Glutamatergic neuron (in vitro differentiated cells): ENCODE measurements at regions not wholly inside any gene's neighbourhood (a gene's known extent, or its start where the extent isn't known, plus 50 kb on each side); places are given as distances from the start of the nearest gene placed in this dataset.

Experiments used
- DNase-seq: peaks from one replicate; pipeline ENCODE4 v3.0.0; 2022
- H3K27ac Mint-ChIP-seq: one replicate; pipeline ENCODE4 v1.8.0; 2020; ENCODE audit warnings: mild to moderate bottlenecking, mixed read lengths, inconsistent platforms; ENCODE audit not compliant: unreplicated experiment
- H3K27me3 Mint-ChIP-seq: one replicate; pipeline ENCODE4 v1.8.0; 2020; ENCODE audit warnings: mild to moderate bottlenecking, moderate library complexity, mixed read lengths, inconsistent platforms; ENCODE audit not compliant: unreplicated experiment
- H3K36me3 Mint-ChIP-seq: one replicate; pipeline ENCODE4 v1.8.0; 2020; ENCODE audit warnings: mild to moderate bottlenecking, mixed read lengths, inconsistent platforms; ENCODE audit not compliant: unreplicated experiment
- H3K4me1 Mint-ChIP-seq: one replicate; pipeline ENCODE4 v1.8.0; 2020; ENCODE audit warnings: mild to moderate bottlenecking, low read depth, mixed read lengths, inconsistent platforms; ENCODE audit not compliant: unreplicated experiment
- H3K4me3 Mint-ChIP-seq: one replicate; pipeline ENCODE4 v1.8.0; 2020; ENCODE audit warnings: mild to moderate bottlenecking, mixed read lengths, inconsistent platforms; ENCODE audit not compliant: unreplicated experiment
- H3K9me3 Mint-ChIP-seq: one replicate; pipeline ENCODE4 v1.8.0; 2020; ENCODE audit warnings: mild to moderate bottlenecking, moderate library complexity, mixed read lengths, inconsistent platforms; ENCODE audit not compliant: unreplicated experiment
- CTCF ChIP-seq: fragments of 200-600 bp; sonication (generic); IDR thresholded peaks from one replicate; pipeline ENCODE4 v1.5.0; 2021; ENCODE audit not compliant: partially characterized antibody, unreplicated experiment

- TF ChIP-seq CTCF, result no peak
- Mint-ChIP-seq H3K36me3 (no peaks in the 10 kb centered on the region), H3K4me1 (peaks cover 39% of the 10 kb centered on the region), H3K4me3 (no peak overlapping the region), H3K27me3 (peaks cover 9% of the 10 kb centered on the region), H3K9me3 (peaks cover 22% of the 10 kb centered on the region), H3K27ac (peak overlapping the region; percentile 33)
- DNase-seq, result no peak
Observed at GRCh38 chr16:85535352-85536072, 77.6 kb upstream of the GSE1 start.

DNA sequence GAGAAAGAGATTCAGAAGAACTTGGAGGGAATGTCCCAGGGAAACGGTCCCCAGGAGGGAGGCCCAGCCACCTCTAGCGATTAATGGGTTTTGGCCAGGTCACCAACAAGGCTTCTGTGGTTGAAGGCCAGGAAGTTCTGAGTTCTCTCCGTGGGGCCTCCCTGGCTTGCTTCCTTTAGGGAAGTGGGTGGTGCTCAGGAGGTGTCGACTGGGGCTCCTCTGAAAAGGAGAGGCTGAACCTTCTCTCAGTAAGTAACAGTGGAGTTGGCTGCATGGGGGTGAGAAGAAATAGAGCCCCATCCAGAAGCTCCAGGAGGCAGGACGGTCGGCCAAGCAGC is 77.1 kb upstream of the GSE1 start:
- H3K36me3 Mint-ChIP-seq, result no peaks in the 10 kb centered on the region
- peaks cover 12% of the 10 kb centered on the region for H3K27me3 Mint-ChIP-seq
- TF ChIP-seq CTCF, result no peak
- no peak for DNase-seq
- H3K9me3 Mint-ChIP-seq, result peaks cover 20% of the 10 kb centered on the region
- no peak overlapping the region for H3K4me3 Mint-ChIP-seq
- no peak overlapping the region for H3K27ac Mint-ChIP-seq
- H3K4me1 Mint-ChIP-seq, result peaks cover 37% of the 10 kb centered on the region

GRCh38 chr16:85536411-85537330 is 76.5 kb upstream of the GSE1 start:
- TF ChIP-seq CTCF, result no peak
- H3K36me3 Mint-ChIP-seq, result no peaks in the 10 kb centered on the region
- H3K27ac Mint-ChIP-seq, result no peak overlapping the region
- no peak for DNase-seq
- peaks cover 18% of the 10 kb centered on the region for H3K9me3 Mint-ChIP-seq
- peaks cover 12% of the 10 kb centered on the region for H3K27me3 Mint-ChIP-seq
- no peak overlapping the region for H3K4me3 Mint-ChIP-seq
- H3K4me1 Mint-ChIP-seq, result peaks cover 37% of the 10 kb centered on the region

DNA sequence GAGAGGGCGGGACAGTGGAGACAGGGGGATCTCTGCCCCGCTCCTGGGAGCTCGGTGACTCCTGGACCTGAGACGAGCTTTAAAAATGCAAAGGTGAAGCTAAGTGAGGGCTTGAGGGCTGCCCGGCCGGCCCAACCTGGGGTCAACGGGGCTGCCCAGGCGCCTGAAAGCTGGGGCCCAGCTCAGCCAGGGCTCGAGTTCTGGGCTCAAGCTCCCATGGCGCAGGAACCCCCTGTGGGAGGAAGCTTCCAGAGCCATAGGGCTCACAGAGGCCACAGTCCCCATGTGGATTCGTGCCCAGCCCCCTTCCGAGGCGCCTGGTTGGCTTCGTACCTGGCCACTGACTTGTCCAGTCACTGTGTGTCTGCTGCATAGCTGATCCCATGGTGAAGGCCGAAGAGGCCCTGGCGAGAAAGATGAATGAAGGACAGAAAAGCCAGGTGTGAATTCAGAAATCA is 75.8 kb upstream of the GSE1 start:
- H3K36me3 Mint-ChIP-seq, result no peaks in the 10 kb centered on the region
- TF ChIP-seq CTCF, result no peak
- no peak for DNase-seq
- H3K27me3 Mint-ChIP-seq, result peaks cover 14% of the 10 kb centered on the region
- no peak overlapping the region for H3K27ac Mint-ChIP-seq
- H3K4me3 Mint-ChIP-seq, result no peak overlapping the region
- H3K4me1 Mint-ChIP-seq, result peaks cover 42% of the 10 kb centered on the region
- peaks cover 20% of the 10 kb centered on the region for H3K9me3 Mint-ChIP-seq
